ENCODE measurements at regions not wholly inside any gene's neighbourhood (a gene's known extent, or its start where the extent isn't known, plus 50 kb on each side); places are given as distances from the start of the nearest gene placed in this dataset.

- TF ChIP-seq, protein P1, sequence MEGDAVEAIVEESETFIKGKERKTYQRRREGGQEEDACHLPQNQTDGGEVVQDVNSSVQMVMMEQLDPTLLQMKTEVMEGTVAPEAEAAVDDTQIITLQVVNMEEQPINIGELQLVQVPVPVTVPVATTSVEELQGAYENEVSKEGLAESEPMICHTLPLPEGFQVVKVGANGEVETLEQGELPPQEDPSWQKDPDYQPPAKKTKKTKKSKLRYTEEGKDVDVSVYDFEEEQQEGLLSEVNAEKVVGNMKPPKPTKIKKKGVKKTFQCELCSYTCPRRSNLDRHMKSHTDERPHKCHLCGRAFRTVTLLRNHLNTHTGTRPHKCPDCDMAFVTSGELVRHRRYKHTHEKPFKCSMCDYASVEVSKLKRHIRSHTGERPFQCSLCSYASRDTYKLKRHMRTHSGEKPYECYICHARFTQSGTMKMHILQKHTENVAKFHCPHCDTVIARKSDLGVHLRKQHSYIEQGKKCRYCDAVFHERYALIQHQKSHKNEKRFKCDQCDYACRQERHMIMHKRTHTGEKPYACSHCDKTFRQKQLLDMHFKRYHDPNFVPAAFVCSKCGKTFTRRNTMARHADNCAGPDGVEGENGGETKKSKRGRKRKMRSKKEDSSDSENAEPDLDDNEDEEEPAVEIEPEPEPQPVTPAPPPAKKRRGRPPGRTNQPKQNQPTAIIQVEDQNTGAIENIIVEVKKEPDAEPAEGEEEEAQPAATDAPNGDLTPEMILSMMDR (conservative IDR thresholded peaks at IDR 0.05; ENCODE audit: low read depth, low read length) = no peak
- no peak for TF ChIP-seq EZH2phosphoT487 (IDR thresholded peaks at IDR 0.05; ENCODE audit: borderline replicate concordance, low read length)
- no peak for TF ChIP-seq EZH2 (IDR thresholded peaks at IDR 0.05; ENCODE audit: low read length, unreplicated experiment)
Observed at GRCh38 chr22:49550141-49550430, 277.6 kb downstream of the BRD1 start.

Measured in PC-3 (cell line).